ENCODE measurements at regions not wholly inside any gene's neighbourhood (a gene's known extent, or its start where the extent isn't known, plus 50 kb on each side); places are given as distances from the start of the nearest gene placed in this dataset.

DNA sequence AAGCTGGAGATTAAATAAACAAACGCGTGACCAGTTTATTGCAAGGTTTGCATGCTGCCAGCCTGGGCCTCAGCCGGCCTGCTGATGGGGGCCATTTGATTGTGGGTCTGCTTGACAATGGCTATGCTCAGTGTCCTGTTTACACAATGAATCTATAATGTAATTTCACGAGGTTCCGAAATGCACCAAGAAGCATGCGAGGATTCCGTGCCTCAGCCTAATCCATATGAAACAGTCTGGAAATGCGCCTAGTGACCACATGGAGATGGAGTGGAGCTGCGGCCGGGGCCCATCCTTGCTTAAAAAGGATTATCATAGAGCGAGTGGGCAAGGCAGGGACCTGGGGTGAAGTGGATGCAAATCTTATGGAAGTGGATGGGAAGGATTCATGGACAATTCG is 382.4 kb downstream of the CDK5RAP2 start:
- H3K9me3 Mint-ChIP-seq = peaks cover 3% of the 10 kb centered on the region
- intact Hi-C loops (cut with micrococcal nuclease) = no loop called here
- TF ChIP-seq, protein P1, sequence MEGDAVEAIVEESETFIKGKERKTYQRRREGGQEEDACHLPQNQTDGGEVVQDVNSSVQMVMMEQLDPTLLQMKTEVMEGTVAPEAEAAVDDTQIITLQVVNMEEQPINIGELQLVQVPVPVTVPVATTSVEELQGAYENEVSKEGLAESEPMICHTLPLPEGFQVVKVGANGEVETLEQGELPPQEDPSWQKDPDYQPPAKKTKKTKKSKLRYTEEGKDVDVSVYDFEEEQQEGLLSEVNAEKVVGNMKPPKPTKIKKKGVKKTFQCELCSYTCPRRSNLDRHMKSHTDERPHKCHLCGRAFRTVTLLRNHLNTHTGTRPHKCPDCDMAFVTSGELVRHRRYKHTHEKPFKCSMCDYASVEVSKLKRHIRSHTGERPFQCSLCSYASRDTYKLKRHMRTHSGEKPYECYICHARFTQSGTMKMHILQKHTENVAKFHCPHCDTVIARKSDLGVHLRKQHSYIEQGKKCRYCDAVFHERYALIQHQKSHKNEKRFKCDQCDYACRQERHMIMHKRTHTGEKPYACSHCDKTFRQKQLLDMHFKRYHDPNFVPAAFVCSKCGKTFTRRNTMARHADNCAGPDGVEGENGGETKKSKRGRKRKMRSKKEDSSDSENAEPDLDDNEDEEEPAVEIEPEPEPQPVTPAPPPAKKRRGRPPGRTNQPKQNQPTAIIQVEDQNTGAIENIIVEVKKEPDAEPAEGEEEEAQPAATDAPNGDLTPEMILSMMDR (IDR thresholded peaks at IDR 0.05) = no peak
- no peak overlapping the region for H3K27ac Mint-ChIP-seq
- ChIA-PET POLR2A (no interaction called here), CTCF (no interaction called here)
- DNase-seq (no peak), ATAC-seq (ENCODE audit: low read depth) (no peak)
- H3K27me3 Mint-ChIP-seq = peaks cover 5% of the 10 kb centered on the region
- no peak overlapping the region for H3K4me3 Mint-ChIP-seq
- no peaks in the 10 kb centered on the region for H3K4me1 Mint-ChIP-seq
- H3K36me3 Mint-ChIP-seq (ENCODE audit: low read depth) = no peaks in the 10 kb centered on the region

DNA sequence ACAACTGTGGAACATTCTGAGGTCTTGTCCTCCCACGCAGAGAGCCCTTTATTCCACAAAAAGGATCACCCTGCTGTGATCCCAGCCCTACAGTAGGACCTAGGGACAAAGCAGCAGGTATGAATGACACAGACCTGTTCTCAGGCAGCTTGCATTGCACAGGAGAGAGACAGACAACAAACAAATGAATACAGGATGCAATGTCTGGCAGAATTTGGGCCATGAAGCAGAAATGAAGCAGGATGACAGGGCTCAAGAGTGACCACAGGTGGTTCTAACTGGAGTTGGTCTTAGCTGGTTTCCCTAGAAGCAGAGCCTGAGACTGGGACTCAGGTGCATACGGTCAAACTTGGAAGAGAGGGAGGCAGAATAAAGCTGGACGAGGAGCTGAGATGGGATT is 388.8 kb downstream of the CDK5RAP2 start:
- ATAC-seq (ENCODE audit: low read depth) = no peak
- TF ChIP-seq, protein P1 (IDR thresholded peaks at IDR 0.05) = no peak
- intact Hi-C loops (cut with micrococcal nuclease) = no loop called here
- peaks cover 2% of the 10 kb centered on the region for H3K27me3 Mint-ChIP-seq
- H3K36me3 Mint-ChIP-seq (ENCODE audit: low read depth) = no peaks in the 10 kb centered on the region
- no peak for DNase-seq
- H3K4me1 Mint-ChIP-seq = no peaks in the 10 kb centered on the region
- H3K4me3 Mint-ChIP-seq = no peak overlapping the region
- no peak overlapping the region for H3K27ac Mint-ChIP-seq
- CTCF ChIA-PET = no interaction called here
- no peaks in the 10 kb centered on the region for H3K9me3 Mint-ChIP-seq
- POLR2A ChIA-PET = no interaction called here

DNA sequence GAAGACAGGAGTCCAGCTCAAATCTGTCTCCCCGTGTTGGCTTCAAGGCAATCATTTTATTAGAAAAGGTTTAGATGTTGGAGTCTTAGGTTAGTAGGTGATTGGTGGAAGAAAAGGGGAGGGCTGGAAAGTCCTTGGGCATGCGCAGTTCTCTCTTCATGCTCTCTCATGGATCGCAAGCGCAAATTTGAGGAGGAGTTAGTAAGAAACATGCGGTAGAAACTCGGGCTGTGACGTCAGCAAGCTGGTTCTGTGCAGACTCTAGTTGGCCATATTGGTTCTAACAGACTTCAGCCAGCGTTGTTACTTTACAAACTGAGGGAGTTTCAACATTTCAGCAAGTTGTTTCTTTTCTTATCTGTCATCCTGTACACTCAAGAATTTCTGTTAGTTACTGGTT is 392.2 kb downstream of the CDK5RAP2 start:
- peaks cover 4% of the 10 kb centered on the region for H3K9me3 Mint-ChIP-seq
- DNase-seq (no peak), ATAC-seq (ENCODE audit: low read depth) (no peak)
- H3K4me3 Mint-ChIP-seq = no peak overlapping the region
- TF ChIP-seq, protein P1 (IDR thresholded peaks at IDR 0.05) = no peak
- H3K36me3 Mint-ChIP-seq (ENCODE audit: low read depth) = no peaks in the 10 kb centered on the region
- ChIA-PET CTCF (no interaction called here), POLR2A (no interaction called here)
- no peaks in the 10 kb centered on the region for H3K4me1 Mint-ChIP-seq
- H3K27ac Mint-ChIP-seq = no peak overlapping the region
- intact Hi-C loops (cut with micrococcal nuclease) = no loop called here
- H3K27me3 Mint-ChIP-seq = peaks cover 5% of the 10 kb centered on the region

DNA sequence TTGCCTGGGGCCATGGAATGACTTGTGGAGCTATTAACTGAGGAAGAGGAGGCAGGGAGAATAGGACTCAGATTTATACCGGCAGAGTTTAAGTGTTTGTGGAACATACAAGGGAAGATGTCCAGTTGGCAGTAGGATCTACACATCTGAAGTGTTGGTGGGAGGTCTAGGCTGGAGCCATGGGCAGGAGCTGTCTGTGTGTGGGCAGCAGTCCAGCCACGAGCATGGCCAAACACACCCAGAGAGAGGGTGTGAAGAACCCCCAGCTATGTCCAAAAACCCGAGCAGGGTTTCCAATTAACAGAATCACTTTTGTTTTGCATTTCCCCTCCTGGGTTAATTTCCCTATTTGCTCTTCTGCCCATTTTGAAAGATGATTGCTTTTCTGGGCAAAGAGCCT is 393.7 kb downstream of the CDK5RAP2 start:
- H3K9me3 Mint-ChIP-seq = peaks cover 5% of the 10 kb centered on the region
- POLR2A ChIA-PET = no interaction called here
- no peak overlapping the region for H3K4me3 Mint-ChIP-seq
- intact Hi-C loops (cut with micrococcal nuclease) = no loop called here
- ATAC-seq (ENCODE audit: low read depth) = no peak
- TF ChIP-seq, protein P1 (IDR thresholded peaks at IDR 0.05) = no peak
- CTCF ChIA-PET = no interaction called here
- H3K36me3 Mint-ChIP-seq (ENCODE audit: low read depth) = no peaks in the 10 kb centered on the region
- no peaks in the 10 kb centered on the region for H3K4me1 Mint-ChIP-seq
- H3K27me3 Mint-ChIP-seq = peaks cover 5% of the 10 kb centered on the region
- no peak for DNase-seq
- no peak overlapping the region for H3K27ac Mint-ChIP-seq

DNA sequence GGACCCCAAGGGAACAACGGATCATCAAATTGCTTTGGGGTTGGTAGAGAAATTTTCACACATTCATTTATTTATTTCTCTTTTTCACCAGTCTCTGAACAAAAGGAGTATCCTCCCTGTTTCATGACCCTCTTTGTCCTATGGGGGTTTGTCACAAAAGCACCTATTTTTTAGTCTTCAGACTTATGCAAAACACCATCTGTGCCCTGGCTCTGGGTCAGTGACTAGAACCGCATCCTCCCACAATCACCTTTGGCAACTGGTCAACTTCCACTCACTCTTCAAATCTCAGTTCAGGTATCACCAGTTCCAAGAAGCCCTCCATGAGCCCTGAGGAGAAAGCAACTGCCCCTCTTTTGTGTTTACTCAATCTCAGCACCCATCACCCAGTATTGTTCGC is 395.7 kb downstream of the CDK5RAP2 start:
- ATAC-seq (ENCODE audit: low read depth) = no peak
- ChIA-PET POLR2A (no interaction called here), CTCF (no interaction called here)
- H3K27ac Mint-ChIP-seq = no peak overlapping the region
- TF ChIP-seq, protein P1 (IDR thresholded peaks at IDR 0.05) = no peak
- peaks cover 2% of the 10 kb centered on the region for H3K27me3 Mint-ChIP-seq
- intact Hi-C loops (cut with micrococcal nuclease) = no loop called here
- DNase-seq = no peak
- no peaks in the 10 kb centered on the region for H3K36me3 Mint-ChIP-seq (ENCODE audit: low read depth)
- H3K4me1 Mint-ChIP-seq = no peaks in the 10 kb centered on the region
- H3K4me3 Mint-ChIP-seq = no peak overlapping the region
- H3K9me3 Mint-ChIP-seq = peaks cover 5% of the 10 kb centered on the region

All from activated B cell treated with CpG ODN at 0.5 μM for 24 hours (primary cell).